H1 (cell line): ENCODE measurements at regions not wholly inside any gene's neighbourhood (a gene's known extent, or its start where the extent isn't known, plus 50 kb on each side); places are given as distances from the start of the nearest gene placed in this dataset.

Experiments used
- CTCF ChIA-PET: fragments of 300-600 bp; sonication (Branson Sonifier 250); formaldehyde crosslinking; loops from one replicate; lab custom pipeline; 2021; ENCODE audit not compliant: partially characterized antibody; lab: Charles Lee
- POLR2A ChIA-PET: fragments of 300-600 bp; sonication (Branson Sonifier 250); formaldehyde crosslinking; loops from one replicate; lab custom pipeline; 2021; ENCODE audit warnings: inconsistent platforms; ENCODE audit not compliant: partially characterized antibody; lab: Charles Lee
- DNase-seq, 2 experiments: peaks; one replicate each; pipeline versions ENCODE4 v3.0.0 to v3.0.0-alpha.2; 2010 to 2022; ENCODE audit warnings: low spot score in 2 of 2, low read depth in 1 of 2, mixed read lengths in 1 of 2
- FAIRE-seq: peaks from 2 replicates; lab custom pipeline; 2011; peaks lifted over from hg19 to GRCh38; lab: Jason Lieb, UNC
- H2AFZ ChIP-seq: 2 replicates; pipeline ENCODE4 v1.8.1; 2012; ENCODE audit warnings: low read length, inconsistent platforms
- H2AK5ac ChIP-seq: 2 replicates; pipeline ENCODE4 v1.6.1; 2013; ENCODE audit warnings: low read depth, low read length
- H2BK120ac ChIP-seq: replicated peaks from 2 replicates; pipeline ENCODE3; 2013; ENCODE audit warnings: low read depth, low read length, inconsistent platforms
- H2BK12ac ChIP-seq: 2 replicates; pipeline ENCODE4 v1.6.1; 2013; ENCODE audit warnings: low read depth, low read length
- H2BK15ac ChIP-seq: 2 replicates; pipeline ENCODE4 v1.6.1; 2013; ENCODE audit warnings: low read length
- H2BK20ac ChIP-seq: 2 replicates; pipeline ENCODE4 v1.6.1; 2013; ENCODE audit warnings: low read length
- H2BK5ac ChIP-seq: 2 replicates; pipeline ENCODE4 v1.6.1; 2013; ENCODE audit warnings: low read depth, low read length
- H3K14ac ChIP-seq: 2 replicates; pipeline ENCODE4 v1.6.1; 2013; ENCODE audit warnings: inconsistent platforms; ENCODE audit not compliant: insufficient read length
- H3K18ac ChIP-seq: 2 replicates; pipeline ENCODE4 v1.6.1; 2013; ENCODE audit warnings: low read length; ENCODE audit errors: extremely low read depth
- H3K23ac ChIP-seq: 2 replicates; pipeline ENCODE4 v1.6.1; 2013; ENCODE audit warnings: inconsistent platforms; ENCODE audit not compliant: insufficient read length
- H3K23me2 ChIP-seq: 2 replicates; pipeline ENCODE4 v1.6.1; 2013; ENCODE audit warnings: low read depth, low read length
- H3K27ac ChIP-seq: 2 replicates; pipeline ENCODE4 v1.6.1; 2011; ENCODE audit warnings: low read depth, low read length, inconsistent platforms
- H3K27me3 ChIP-seq, 4 experiments: replicated peaks in 1 of 4; 1 replicate in 1 of 4; 2 replicates in 3 of 4; pipeline versions ENCODE4 v1.6.1 to v1.8.1; 2011 to 2013; ENCODE audit warnings: low read length in 3 of 4, mild to moderate bottlenecking in 3 of 4, inconsistent platforms in 2 of 4, mixed read lengths in 2 of 4, moderate library complexity in 1 of 4; ENCODE audit not compliant: control insufficient read depth in 3 of 4, insufficient read depth in 3 of 4; ENCODE audit errors: extremely low read depth in 1 of 4
- H3K36me3 ChIP-seq, 4 experiments: 2 replicates each; pipeline versions ENCODE4 v1.6.1 to v1.8.1; 2011 to 2013; ENCODE audit warnings: mild to moderate bottlenecking in 4 of 4, low read length in 3 of 4, moderate library complexity in 2 of 4, control low read depth in 1 of 4, inconsistent platforms in 1 of 4; ENCODE audit not compliant: insufficient read depth in 4 of 4, control insufficient read depth in 2 of 4
- H3K4ac ChIP-seq: replicated peaks from 2 replicates; pipeline ENCODE3; 2013; ENCODE audit warnings: low read length, low read depth, mixed read lengths, inconsistent platforms; ENCODE audit not compliant: insufficient read length
- H3K4me1 ChIP-seq, 4 experiments: replicated peaks in 1 of 4; 1 replicate in 1 of 4; 2 replicates in 3 of 4; pipeline versions ENCODE4 v1.6.1 to v1.8.1; 2011 to 2013; ENCODE audit warnings: low read length in 3 of 4, inconsistent platforms in 2 of 4, mixed read lengths in 1 of 4; ENCODE audit not compliant: insufficient read depth in 4 of 4, control insufficient read depth in 3 of 4
- H3K4me2 ChIP-seq, 2 experiments: 2 replicates each; pipeline versions ENCODE4 v1.6.1 to v1.8.1; 2011 to 2013; ENCODE audit warnings: low read depth in 2 of 2, low read length in 2 of 2, control low read depth in 1 of 2, inconsistent platforms in 1 of 2, mild to moderate bottlenecking in 1 of 2; ENCODE audit not compliant: insufficient read depth in 1 of 2
- H3K4me3 ChIP-seq, 4 experiments: fragments of 200-600, 300-600 bp in 1 of 4; sonication (generic), shearing (Covaris generic), sonication (Bioruptor Twin) in 1 of 4; 2 replicates each; pipeline versions ENCODE4 v1.5.1 to v1.8.1; 2011 to 2016; ENCODE audit warnings: low read length in 4 of 4, low read depth in 3 of 4, control low read depth in 2 of 4, inconsistent platforms in 2 of 4, mild to moderate bottlenecking in 2 of 4, mixed read lengths in 1 of 4, moderate library complexity in 1 of 4; ENCODE audit not compliant: insufficient read depth in 2 of 4; ENCODE audit errors: extremely low read depth in 1 of 4
- H3K56ac ChIP-seq: replicated peaks from 2 replicates; pipeline ENCODE3; 2013; ENCODE audit warnings: low read depth, mild to moderate bottlenecking, mixed read lengths, low read length, inconsistent platforms; ENCODE audit not compliant: insufficient read length
- H3K79me1 ChIP-seq: 2 replicates; pipeline ENCODE4 v1.6.1; 2013; ENCODE audit warnings: low read depth, low read length, control low read depth
- H3K79me2 ChIP-seq, 2 experiments: 2 replicates each; pipeline versions ENCODE4 v1.6.1 to v1.8.1; 2012 to 2013; ENCODE audit warnings: low read length in 2 of 2, mild to moderate bottlenecking in 2 of 2, inconsistent platforms in 1 of 2; ENCODE audit not compliant: insufficient read depth in 2 of 2, control insufficient read depth in 1 of 2
- H3K9ac ChIP-seq, 4 experiments: replicated peaks in 1 of 4; 1 replicate in 1 of 4; 2 replicates in 3 of 4; pipeline versions ENCODE4 v1.6.1 to v1.8.1; 2011 to 2013; ENCODE audit warnings: low read depth in 3 of 4, low read length in 3 of 4, control low read depth in 2 of 4, mild to moderate bottlenecking in 2 of 4, moderate library complexity in 2 of 4, inconsistent platforms in 1 of 4; ENCODE audit errors: extremely low read depth in 1 of 4
- H3K9me3 ChIP-seq, 2 experiments: 2 replicates each; pipeline versions ENCODE4 v1.6.1 to v1.8.1; 2012 to 2013; ENCODE audit warnings: mild to moderate bottlenecking in 2 of 2, moderate library complexity in 2 of 2, control low read depth in 1 of 2, inconsistent platforms in 1 of 2, low read depth in 1 of 2, low read length in 1 of 2, mixed read lengths in 1 of 2; ENCODE audit not compliant: insufficient read depth in 2 of 2
- H4K20me1 ChIP-seq, 2 experiments: replicated peaks in 1 of 2; 2 replicates each; pipeline versions ENCODE3 to v1.8.1; 2011 to 2013; ENCODE audit warnings: inconsistent platforms in 2 of 2, low read length in 2 of 2, mild to moderate bottlenecking in 1 of 2; ENCODE audit not compliant: insufficient read depth in 2 of 2, control insufficient read depth in 1 of 2
- H4K5ac ChIP-seq: 2 replicates; pipeline ENCODE4 v1.6.1; 2013; ENCODE audit warnings: low read length, low read depth, mixed read lengths, inconsistent platforms; ENCODE audit not compliant: insufficient read length
- H4K8ac ChIP-seq: 2 replicates; pipeline ENCODE4 v1.8.0; 2013; ENCODE audit warnings: mild to moderate bottlenecking, moderate library complexity, low read length, inconsistent platforms; ENCODE audit not compliant: insufficient read depth; ENCODE audit errors: extremely low read depth
- H4K91ac ChIP-seq: replicated peaks from 2 replicates; pipeline ENCODE3; 2013; ENCODE audit warnings: low read length, mixed read lengths, inconsistent platforms; ENCODE audit not compliant: insufficient read length
- EZH2 ChIP-seq: fragments of 200-600 bp; sonication (generic); IDR thresholded peaks from 2 replicates; pipeline ENCODE4 v1.7.1; 2012; ENCODE audit warnings: low read depth, mild to moderate bottlenecking, moderate library complexity, low read length, inconsistent platforms; ENCODE audit not compliant: severe bottlenecking
- KDM1A ChIP-seq: fragments of 200-600, 300-600 bp; sonication (generic); IDR thresholded peaks from 2 replicates; pipeline ENCODE4 v1.7.1; 2016; ENCODE audit warnings: mild to moderate bottlenecking, low read length, borderline replicate concordance
- NRF1 ChIP-seq: IDR thresholded peaks from 2 replicates; pipeline ENCODE4 v1.6.1; 2011; ENCODE audit warnings: mild to moderate bottlenecking, low read depth, low read length, improper control_type of control experiment
- RBBP5 ChIP-seq: IDR thresholded peaks from 2 replicates; pipeline ENCODE4 v1.7.1; 2012; ENCODE audit warnings: low read depth, mild to moderate bottlenecking, inconsistent platforms, low read length, moderate library complexity, borderline replicate concordance
- RXRA ChIP-seq: IDR thresholded peaks from 2 replicates; pipeline ENCODE4 v1.6.1; 2011; ENCODE audit warnings: low read depth, mild to moderate bottlenecking, low read length, moderate library complexity; ENCODE audit not compliant: insufficient read depth
- SIN3A ChIP-seq, 2 experiments: IDR thresholded peaks in 1 of 2; conservative IDR thresholded peaks in 1 of 2; 2 replicates each; pipeline ENCODE4 v1.6.1; 2011 to 2012; ENCODE audit warnings: low read length in 2 of 2, improper control_type of control experiment in 1 of 2, low read depth in 1 of 2, mild to moderate bottlenecking in 1 of 2
- SP1 ChIP-seq: IDR thresholded peaks from 2 replicates; pipeline ENCODE4 v1.6.1; 2011; ENCODE audit warnings: low read depth, low read length
- SP4 ChIP-seq: IDR thresholded peaks from 2 replicates; pipeline ENCODE4 v1.6.1; 2012; ENCODE audit warnings: low read length, inconsistent platforms
- SRF ChIP-seq: IDR thresholded peaks from 2 replicates; pipeline ENCODE4 v1.6.1; 2011; ENCODE audit warnings: mild to moderate bottlenecking, low read depth, low read length, moderate library complexity
- TCF12 ChIP-seq: IDR thresholded peaks from 2 replicates; pipeline ENCODE4 v1.6.1; 2011; ENCODE audit warnings: low read depth, mild to moderate bottlenecking, low read length
- WGBS, 2 experiments: shearing (Covaris generic) in 1 of 2; methylation state at CpG; one replicate each; pipeline versions ENCODE4 v1.1.6 to v1.1.7; 2013 to 2015; ENCODE audit warnings: low lambda C conversion rate in 2 of 2, mixed read lengths in 2 of 2, inconsistent platforms in 1 of 2, low coverage in 1 of 2, missing lambda C conversion rate in 1 of 2; ENCODE audit not compliant: insufficient replicate concordance in 2 of 2, insufficient coverage in 1 of 2, insufficient read length in 1 of 2; ENCODE audit errors: extremely low coverage in 1 of 2, missing lambda C conversion rate in 1 of 2; 5-methylcytosine and 5-hydroxymethylcytosine counted together

DNA sequence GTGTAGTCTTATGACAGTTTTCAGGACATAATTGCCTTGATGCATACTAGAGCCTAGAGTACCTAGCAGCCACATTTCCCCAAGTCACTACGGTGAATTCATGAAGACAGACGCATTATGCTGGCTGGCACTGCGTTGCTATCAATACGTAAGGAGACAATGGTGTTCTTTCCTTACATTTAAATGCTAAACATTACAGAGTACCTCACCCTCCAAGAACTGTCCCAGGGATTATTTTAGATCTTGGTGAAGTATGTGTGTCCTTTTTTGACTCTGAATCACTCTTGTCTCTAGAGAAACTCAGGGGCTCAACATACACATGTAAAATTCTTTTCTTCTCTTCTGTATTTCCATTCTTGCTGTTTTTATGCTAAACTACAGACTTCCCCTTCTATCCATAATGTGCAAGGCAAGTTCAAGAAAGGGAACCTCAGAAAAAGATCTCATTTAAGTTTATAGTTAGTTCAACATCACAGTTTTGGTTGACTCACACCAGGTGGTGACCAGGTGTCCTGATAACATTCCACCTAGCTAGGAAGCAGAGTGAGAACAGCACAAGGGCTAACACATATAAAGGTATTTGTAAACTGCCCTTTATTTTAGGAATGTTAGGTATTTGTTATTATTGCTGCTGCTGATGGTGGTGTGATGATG lies 212.4 kb upstream of the HNRNPA3 start:
- H3K27ac ChIP-seq = no peak overlapping the region
- no peaks in the 10 kb centered on the region for H3K36me3 ChIP-seq
- H3K79me1 ChIP-seq = no peaks in the 10 kb centered on the region
- no peak overlapping the region for H4K5ac ChIP-seq
- H2BK5ac ChIP-seq = no peak overlapping the region
- no peak overlapping the region for H3K4me3 ChIP-seq
- H4K20me1 ChIP-seq = no peaks in the 10 kb centered on the region
- H3K14ac ChIP-seq = no peak overlapping the region
- H4K91ac ChIP-seq = no peak overlapping the region
- H4K8ac ChIP-seq = no peak overlapping the region
- no peaks in the 10 kb centered on the region for H3K79me2 ChIP-seq
- no peak overlapping the region for H2BK20ac ChIP-seq
- CTCF ChIA-PET = interaction anchor here (0.9 kb wide), 1 partner anchor 50 kb away, joined by 3 read pairs; no protein-coding TSS in a partner anchor
- no peaks in the 10 kb centered on the region for H3K4me1 ChIP-seq
- H2BK15ac ChIP-seq = no peak overlapping the region
- H3K23me2 ChIP-seq = no peaks in the 10 kb centered on the region
- no peak overlapping the region for H2AK5ac ChIP-seq
- POLR2A ChIA-PET = interaction anchor here (1.3 kb wide), 1 partner anchor 225 kb away, joined by 3 read pairs; no protein-coding TSS in a partner anchor
- no peak overlapping the region for H3K56ac ChIP-seq
- FAIRE-seq = no peak
- no peak overlapping the region for H2BK120ac ChIP-seq
- H2BK12ac ChIP-seq = no peak overlapping the region
- H3K4ac ChIP-seq = no peak overlapping the region
- H2AFZ ChIP-seq = no peak overlapping the region
- WGBS, 2 experiments = 73% methylated on average over 4 of the region's 4 CpGs; no CpG with 5 or more reads in 1 of the 2 experiments
- no peaks in the 10 kb centered on the region for H3K9me3 ChIP-seq
- no peak overlapping the region for H3K4me2 ChIP-seq
- H3K9ac ChIP-seq = no peak overlapping the region
- DNase-seq = no peak
- no peaks in the 10 kb centered on the region for H3K27me3 ChIP-seq
- no peak overlapping the region for H3K23ac ChIP-seq
- H3K18ac ChIP-seq = no peak overlapping the region
- TF ChIP-seq KDM1A (no peak), SP1 (no peak), EZH2 (no peak), SIN3A (conservative IDR thresholded peaks at IDR 0.05 in 1 of 2, IDR thresholded peaks at IDR 0.05 in 1 of 2; ENCODE audit: low read depth in 1 of 2, low read length in 2 of 2) (no peak), RXRA (no peak), NRF1 (no peak), RBBP5 (no peak), SRF (no peak), SP4 (no peak), TCF12 (no peak)
